ENCODE measurements at regions not wholly inside any gene's neighbourhood (a gene's known extent, or its start where the extent isn't known, plus 50 kb on each side); places are given as distances from the start of the nearest gene placed in this dataset.

DNA sequence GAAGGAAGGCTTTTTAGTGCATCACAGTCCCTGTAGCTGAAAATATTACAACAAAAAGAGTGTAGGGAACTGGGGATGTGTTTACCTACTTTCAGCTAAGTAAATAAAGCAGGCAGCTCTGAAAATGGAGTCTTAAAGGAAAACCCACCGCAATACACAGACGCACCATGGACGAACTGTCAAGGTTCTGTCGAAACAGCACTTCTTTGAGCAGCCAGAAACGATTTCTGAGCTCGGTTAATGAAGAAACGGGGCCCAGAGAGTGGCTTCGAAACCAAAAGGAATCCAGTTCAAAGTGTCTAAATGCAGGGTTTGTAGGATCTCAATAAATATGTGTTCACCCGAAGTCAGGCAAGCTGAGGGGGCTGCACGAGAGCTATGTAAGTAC lies 275.4 kb upstream of the NEBL start:
- peak overlapping the region; percentile 68 for H3K4me3 ChIP-seq
- no peaks in the 10 kb centered on the region for H3K36me3 ChIP-seq
- H3K27me3 ChIP-seq (ENCODE audit: low read depth), result peaks cover 31% of the 10 kb centered on the region
- H3K27ac ChIP-seq, result peak overlapping the region; percentile 90
- ATAC-seq (no peak), DNase-seq (no peak)
- TF ChIP-seq, protein P1, sequence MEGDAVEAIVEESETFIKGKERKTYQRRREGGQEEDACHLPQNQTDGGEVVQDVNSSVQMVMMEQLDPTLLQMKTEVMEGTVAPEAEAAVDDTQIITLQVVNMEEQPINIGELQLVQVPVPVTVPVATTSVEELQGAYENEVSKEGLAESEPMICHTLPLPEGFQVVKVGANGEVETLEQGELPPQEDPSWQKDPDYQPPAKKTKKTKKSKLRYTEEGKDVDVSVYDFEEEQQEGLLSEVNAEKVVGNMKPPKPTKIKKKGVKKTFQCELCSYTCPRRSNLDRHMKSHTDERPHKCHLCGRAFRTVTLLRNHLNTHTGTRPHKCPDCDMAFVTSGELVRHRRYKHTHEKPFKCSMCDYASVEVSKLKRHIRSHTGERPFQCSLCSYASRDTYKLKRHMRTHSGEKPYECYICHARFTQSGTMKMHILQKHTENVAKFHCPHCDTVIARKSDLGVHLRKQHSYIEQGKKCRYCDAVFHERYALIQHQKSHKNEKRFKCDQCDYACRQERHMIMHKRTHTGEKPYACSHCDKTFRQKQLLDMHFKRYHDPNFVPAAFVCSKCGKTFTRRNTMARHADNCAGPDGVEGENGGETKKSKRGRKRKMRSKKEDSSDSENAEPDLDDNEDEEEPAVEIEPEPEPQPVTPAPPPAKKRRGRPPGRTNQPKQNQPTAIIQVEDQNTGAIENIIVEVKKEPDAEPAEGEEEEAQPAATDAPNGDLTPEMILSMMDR (IDR thresholded peaks at IDR 0.05), result no peak
- H3K9me3 ChIP-seq, result no peaks in the 10 kb centered on the region
- intact Hi-C loops (cut with DNase I), result no loop called here
- peaks cover 20% of the 10 kb centered on the region for H3K4me1 ChIP-seq

- H3K4me3 ChIP-seq, result peak overlapping the region; percentile 68
- peak overlapping the region; percentile 90 for H3K27ac ChIP-seq
- H3K36me3 ChIP-seq, result no peaks in the 10 kb centered on the region
- no peak for ATAC-seq
- peaks cover 31% of the 10 kb centered on the region for H3K27me3 ChIP-seq (ENCODE audit: low read depth)
- TF ChIP-seq, protein P1 (IDR thresholded peaks at IDR 0.05), result no peak
- H3K9me3 ChIP-seq, result no peaks in the 10 kb centered on the region
- DNase-seq, result no peak
- peaks cover 20% of the 10 kb centered on the region for H3K4me1 ChIP-seq
- intact Hi-C loops (cut with DNase I), result no loop called here
Observed at GRCh38 chr10:21171936-21172541, 274.9 kb upstream of the NEBL start.

- Histone ChIP-seq H3K27ac (peak overlapping the region; percentile 90), H3K4me3 (peak overlapping the region; percentile 68), H3K36me3 (no peaks in the 10 kb centered on the region), H3K4me1 (peaks cover 20% of the 10 kb centered on the region), H3K9me3 (no peaks in the 10 kb centered on the region), H3K27me3 (ENCODE audit: low read depth) (peaks cover 31% of the 10 kb centered on the region)
- TF ChIP-seq, protein P1 (IDR thresholded peaks at IDR 0.05), result peak; percentile 19
- DNase-seq, result no peak
- ATAC-seq, result no peak
- intact Hi-C loops (cut with DNase I), result no loop called here
Observed at GRCh38 chr10:21171197-21171935, 274.3 kb upstream of the NEBL start.

GRCh38 chr10:21170216-21170615 lies 273.1 kb upstream of the NEBL start:
- intact Hi-C loops (cut with DNase I), result no loop called here
- TF ChIP-seq, protein P1 (IDR thresholded peaks at IDR 0.05), result no peak
- H3K36me3 ChIP-seq, result no peaks in the 10 kb centered on the region
- DNase-seq (no peak), ATAC-seq (no peak)
- H3K4me3 ChIP-seq, result no peak overlapping the region
- H3K27me3 ChIP-seq (ENCODE audit: low read depth), result peaks cover 27% of the 10 kb centered on the region
- H3K9me3 ChIP-seq, result no peaks in the 10 kb centered on the region
- H3K27ac ChIP-seq, result no peak overlapping the region
- peaks cover 15% of the 10 kb centered on the region for H3K4me1 ChIP-seq

DNA sequence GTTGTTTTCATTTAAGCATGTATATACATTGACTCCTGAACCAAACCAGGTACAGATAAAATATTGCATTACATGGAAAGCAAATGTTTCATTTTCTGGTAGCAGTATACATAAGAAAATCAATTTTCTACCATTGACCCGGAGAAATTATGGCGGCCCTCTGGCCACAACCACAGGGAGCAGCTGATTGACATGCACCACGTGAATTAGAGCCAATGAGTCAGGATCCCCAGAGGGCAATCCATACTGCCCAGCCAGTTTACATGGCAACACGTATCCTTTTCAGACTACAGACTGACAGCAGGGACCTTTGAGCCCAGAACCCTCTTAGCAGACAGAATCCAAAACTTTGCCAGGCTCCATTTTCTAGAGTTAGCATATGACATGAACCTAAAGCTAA lies 272.2 kb upstream of the NEBL start:
- H3K4me3 ChIP-seq, result no peak overlapping the region
- no peak overlapping the region for H3K27ac ChIP-seq
- no peak for ATAC-seq
- H3K36me3 ChIP-seq, result no peaks in the 10 kb centered on the region
- peaks cover 18% of the 10 kb centered on the region for H3K27me3 ChIP-seq (ENCODE audit: low read depth)
- H3K4me1 ChIP-seq, result peaks cover 6% of the 10 kb centered on the region
- no peak for DNase-seq
- no peaks in the 10 kb centered on the region for H3K9me3 ChIP-seq
- intact Hi-C loops (cut with DNase I), result no loop called here
- TF ChIP-seq, protein P1 (IDR thresholded peaks at IDR 0.05), result no peak

All from lower lobe of right lung (tissue), 2 donors.